ENCODE measurements at regions not wholly inside any gene's neighbourhood (a gene's known extent, or its start where the extent isn't known, plus 50 kb on each side); places are given as distances from the start of the nearest gene placed in this dataset.

DNA sequence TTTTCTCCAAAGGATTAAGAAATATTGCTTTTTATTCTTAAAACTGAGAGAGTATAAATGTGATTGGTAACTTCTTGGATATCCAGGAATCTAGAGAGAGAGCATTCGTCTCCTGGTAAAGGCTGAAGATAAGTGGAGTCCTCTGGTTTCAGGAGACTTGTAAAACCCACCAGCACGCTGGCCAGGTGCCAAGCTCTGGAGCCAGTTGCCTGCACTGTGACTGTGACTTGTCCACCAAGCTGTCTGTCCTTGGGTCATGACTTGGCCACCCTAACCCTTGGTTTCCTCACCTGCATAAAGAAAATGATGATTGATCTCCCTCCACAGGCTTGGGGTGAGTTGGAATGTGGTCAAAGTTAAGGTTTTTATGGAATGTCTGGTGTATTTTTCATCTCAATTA lies 185.4 kb upstream of the NCKAP5 start:
- CTCF ChIA-PET (ENCODE audit: low intra/inter-chr PET ratio): no interaction called here

DNA sequence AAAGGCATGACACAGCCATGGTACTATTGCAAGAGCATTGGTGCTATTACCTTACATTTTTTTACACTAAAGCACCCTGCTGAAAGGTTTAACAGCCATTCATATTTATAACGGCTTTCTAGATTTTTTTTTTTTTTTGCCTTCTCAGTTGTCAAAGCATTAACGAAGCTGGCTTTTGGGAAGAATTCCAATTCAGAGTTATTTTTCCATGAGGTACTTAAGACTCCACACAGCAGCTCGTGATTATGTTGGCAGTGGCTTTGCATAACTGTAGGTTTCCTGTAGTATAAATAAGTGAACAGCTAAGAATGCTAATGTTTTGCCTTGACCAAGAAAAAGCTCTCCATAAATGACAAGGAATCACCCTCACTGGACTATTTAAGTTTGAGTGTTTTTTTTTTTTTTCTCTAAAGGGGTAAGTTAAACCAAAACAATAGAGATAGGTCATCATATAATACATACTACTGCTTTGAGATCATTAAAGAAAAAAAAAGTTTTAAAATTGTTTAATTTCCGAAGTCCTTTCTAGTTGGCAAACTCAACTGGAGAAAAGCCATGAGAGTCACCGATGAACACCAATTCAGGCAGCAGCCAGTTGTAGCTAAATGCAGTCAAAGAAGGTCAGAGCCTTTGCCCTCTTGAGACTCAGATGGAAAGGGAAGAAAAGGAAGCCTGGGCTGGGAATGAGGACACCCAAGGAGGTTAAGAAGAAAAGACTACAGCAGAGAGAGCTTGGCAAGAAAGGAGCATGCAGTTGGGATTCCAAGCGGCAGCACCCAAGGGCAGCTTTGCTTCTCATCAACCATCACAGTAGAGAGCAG lies 187.4 kb upstream of the NCKAP5 start:
- in situ Hi-C loops (cut with MboI): no loop called here
- no peak overlapping the region for H3K9ac ChIP-seq (ENCODE audit: insufficient read depth in 1 of 2, low read depth in 2 of 2, low read length in 2 of 2)
- no peaks in the 10 kb centered on the region for H3K9me3 ChIP-seq (replicated peaks; ENCODE audit: control insufficient read depth, insufficient read depth, low read depth, low read length)
- no TSS peak for BruUV-seq (replicated peaks)
- H3K36me3 ChIP-seq (ENCODE audit: control insufficient read depth, insufficient read depth, low read length): no peaks in the 10 kb centered on the region
- ChIA-PET POLR2A (interaction anchor here (0.6 kb wide), 1 partner anchor 302 kb away, joined by 3 read pairs; no protein-coding TSS in a partner anchor), CTCF (ENCODE audit: low intra/inter-chr PET ratio) (no interaction called here)
- no peak overlapping the region for H3K27ac ChIP-seq (ENCODE audit: extremely low read depth, low read depth, low read length)
- intact Hi-C loops (cut with micrococcal nuclease): no loop called here
- H3K4me1 ChIP-seq (replicated peaks in 1 of 2; ENCODE audit: control insufficient read depth in 2 of 2, insufficient read depth in 2 of 2, low read length in 2 of 2): no peaks in the 10 kb centered on the region
- no peak for DNase-seq (ENCODE audit: extremely low read depth in 1 of 4, low spot score in 3 of 4)
- H3K4me3 ChIP-seq: no peak overlapping the region
- no peak for ATAC-seq
- no peaks in the 10 kb centered on the region for H4K20me1 ChIP-seq (replicated peaks; ENCODE audit: control insufficient read depth, insufficient read depth, low read length)
- no peaks in the 10 kb centered on the region for H3K9me1 ChIP-seq (ENCODE audit: control insufficient read depth, insufficient read depth, low read length)
- no peak overlapping the region for H2AFZ ChIP-seq (ENCODE audit: low read depth, low read length)
- H3K4me2 ChIP-seq (ENCODE audit: insufficient read depth, low read length): no peak overlapping the region
- no peaks in the 10 kb centered on the region for H3K27me3 ChIP-seq (ENCODE audit: control insufficient read depth in 2 of 2, insufficient read depth in 2 of 2, low read length in 2 of 2)
- FAIRE-seq: no peak
- no peaks in the 10 kb centered on the region for H3K79me2 ChIP-seq (ENCODE audit: control insufficient read depth, insufficient read depth, low read length)
- 0% methylated on average over 5 of the region's 6 CpGs for WGBS (ENCODE audit: insufficient coverage, low coverage, missing lambda C conversion rate)
- TF ChIP-seq RBM14 (IDR thresholded peaks at IDR 0.05; ENCODE audit: borderline replicate concordance, insufficient read depth, low read depth, low read length) (no peak), PTRF (tag; IDR thresholded peaks at IDR 0.05) (no peak), SMARCA5 (IDR thresholded peaks at IDR 0.05) (no peak), NELFE (IDR thresholded peaks at IDR 0.05; ENCODE audit: insufficient read depth, insufficient read length) (no peak), ZNF253 (CRISPR knock-in tag; conservative IDR thresholded peaks at IDR 0.05) (no peak), SPI1 (IDR thresholded peaks at IDR 0.05; ENCODE audit: borderline replicate concordance, low read depth, low read length) (no peak), ZNF143 (CRISPR knock-in tag; IDR thresholded peaks at IDR 0.05) (no peak), BRF1 (IDR thresholded peaks at IDR 0.05; ENCODE audit: borderline replicate concordance, extremely low read depth, insufficient read length) (no peak)
- TF ChIP-seq, protein P1, sequence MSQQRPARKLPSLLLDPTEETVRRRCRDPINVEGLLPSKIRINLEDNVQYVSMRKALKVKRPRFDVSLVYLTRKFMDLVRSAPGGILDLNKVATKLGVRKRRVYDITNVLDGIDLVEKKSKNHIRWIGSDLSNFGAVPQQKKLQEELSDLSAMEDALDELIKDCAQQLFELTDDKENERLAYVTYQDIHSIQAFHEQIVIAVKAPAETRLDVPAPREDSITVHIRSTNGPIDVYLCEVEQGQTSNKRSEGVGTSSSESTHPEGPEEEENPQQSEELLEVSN (IDR thresholded peaks at IDR 0.05; ENCODE audit: borderline replicate concordance in 1 of 2, extremely low read depth in 1 of 2, insufficient read depth in 1 of 2, insufficient read length in 1 of 2, low read depth in 1 of 2, low read length in 1 of 2, poor library complexity in 1 of 2, severe bottlenecking in 1 of 2): no peak
- TF ChIP-seq, protein P2, sequence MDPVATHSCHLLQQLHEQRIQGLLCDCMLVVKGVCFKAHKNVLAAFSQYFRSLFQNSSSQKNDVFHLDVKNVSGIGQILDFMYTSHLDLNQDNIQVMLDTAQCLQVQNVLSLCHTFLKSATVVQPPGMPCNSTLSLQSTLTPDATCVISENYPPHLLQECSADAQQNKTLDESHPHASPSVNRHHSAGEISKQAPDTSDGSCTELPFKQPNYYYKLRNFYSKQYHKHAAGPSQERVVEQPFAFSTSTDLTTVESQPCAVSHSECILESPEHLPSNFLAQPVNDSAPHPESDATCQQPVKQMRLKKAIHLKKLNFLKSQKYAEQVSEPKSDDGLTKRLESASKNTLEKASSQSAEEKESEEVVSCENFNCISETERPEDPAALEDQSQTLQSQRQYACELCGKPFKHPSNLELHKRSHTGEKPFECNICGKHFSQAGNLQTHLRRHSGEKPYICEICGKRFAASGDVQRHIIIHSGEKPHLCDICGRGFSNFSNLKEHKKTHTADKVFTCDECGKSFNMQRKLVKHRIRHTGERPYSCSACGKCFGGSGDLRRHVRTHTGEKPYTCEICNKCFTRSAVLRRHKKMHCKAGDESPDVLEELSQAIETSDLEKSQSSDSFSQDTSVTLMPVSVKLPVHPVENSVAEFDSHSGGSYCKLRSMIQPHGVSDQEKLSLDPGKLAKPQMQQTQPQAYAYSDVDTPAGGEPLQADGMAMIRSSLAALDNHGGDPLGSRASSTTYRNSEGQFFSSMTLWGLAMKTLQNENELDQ (CRISPR knock-in tag; IDR thresholded peaks at IDR 0.05; ENCODE audit: borderline replicate concordance): no peak

More for the DNA sequence above, 185.4 kb upstream of the NCKAP5 start:
- no peaks in the 10 kb centered on the region for H3K79me2 ChIP-seq (ENCODE audit: control insufficient read depth, insufficient read depth, low read length)
- peak in 1 of 4 experiments; percentile 1 for DNase-seq (ENCODE audit: extremely low read depth in 1 of 4, low spot score in 3 of 4)
- ATAC-seq: no peak
- H3K4me2 ChIP-seq (ENCODE audit: insufficient read depth, low read length): no peak overlapping the region
- H3K9ac ChIP-seq (ENCODE audit: insufficient read depth in 1 of 2, low read depth in 2 of 2, low read length in 2 of 2): no peak overlapping the region
- no peak overlapping the region for H3K27ac ChIP-seq (ENCODE audit: extremely low read depth, low read depth, low read length)
- in situ Hi-C loops (cut with MboI) (no loop called here), intact Hi-C loops (cut with micrococcal nuclease) (no loop called here)
- no peak overlapping the region for H2AFZ ChIP-seq (ENCODE audit: low read depth, low read length)
- no peaks in the 10 kb centered on the region for H3K36me3 ChIP-seq (ENCODE audit: control insufficient read depth, insufficient read depth, low read length)
- no TSS peak for BruUV-seq (replicated peaks)
- POLR2A ChIA-PET: no interaction called here
- no peak for FAIRE-seq
- 0% methylated on average over 2 of the region's 2 CpGs for WGBS (ENCODE audit: insufficient coverage, low coverage, missing lambda C conversion rate)
- no peak overlapping the region for H3K4me3 ChIP-seq
- H3K27me3 ChIP-seq (ENCODE audit: control insufficient read depth in 2 of 2, insufficient read depth in 2 of 2, low read length in 2 of 2): no peaks in the 10 kb centered on the region
- H3K9me1 ChIP-seq (ENCODE audit: control insufficient read depth, insufficient read depth, low read length): no peaks in the 10 kb centered on the region
- H3K4me1 ChIP-seq (replicated peaks in 1 of 2; ENCODE audit: control insufficient read depth in 2 of 2, insufficient read depth in 2 of 2, low read length in 2 of 2): no peaks in the 10 kb centered on the region
- no peaks in the 10 kb centered on the region for H4K20me1 ChIP-seq (replicated peaks; ENCODE audit: control insufficient read depth, insufficient read depth, low read length)
- no peaks in the 10 kb centered on the region for H3K9me3 ChIP-seq (replicated peaks; ENCODE audit: control insufficient read depth, insufficient read depth, low read depth, low read length)
- TF ChIP-seq NFIC (IDR thresholded peaks at IDR 0.05) (peak; percentile 36; the same call in 1 of the 2 replicates), ZNF316 (IDR thresholded peaks at IDR 0.05) (no peak), ZNF282 (CRISPR knock-in tag; IDR thresholded peaks at IDR 0.05) (no peak), ZNF41 (CRISPR knock-in tag; conservative IDR thresholded peaks at IDR 0.05) (no peak), ARID2 (IDR thresholded peaks at IDR 0.05) (no peak)
